Uterus (tissue), 2 donors: ENCODE measurements at regions not wholly inside any gene's neighbourhood (a gene's known extent, or its start where the extent isn't known, plus 50 kb on each side); places are given as distances from the start of the nearest gene placed in this dataset.

Source experiments
- POLR2A ChIP-seq, 2 donors: fragments of 450-650 bp; IDR thresholded peaks; one replicate each; pipeline ENCODE4 v1.6.1; 2016; ENCODE audit warnings: antibody characterized with exemption in 2 of 2, mild to moderate bottlenecking in 1 of 2, moderate library complexity in 1 of 2
- TF ChIP-seq, protein P1 (sequence below), 4 experiments: fragments of 200-600 bp in 2 of 4; fragments of 450-650 bp in 2 of 4; sonication (generic) in 2 of 4; IDR thresholded peaks; one replicate each; pipeline ENCODE4 v1.5.1; 2016 to 2019; ENCODE audit warnings: antibody characterized with exemption in 4 of 4, mild to moderate bottlenecking in 2 of 4, moderate library complexity in 1 of 4

GRCh38 chr12:114501474-114501807 lies 95.5 kb upstream of the TBX5 start:
- no peak for TF ChIP-seq POLR2A (IDR thresholded peaks at IDR 0.05)
- TF ChIP-seq, protein P1, sequence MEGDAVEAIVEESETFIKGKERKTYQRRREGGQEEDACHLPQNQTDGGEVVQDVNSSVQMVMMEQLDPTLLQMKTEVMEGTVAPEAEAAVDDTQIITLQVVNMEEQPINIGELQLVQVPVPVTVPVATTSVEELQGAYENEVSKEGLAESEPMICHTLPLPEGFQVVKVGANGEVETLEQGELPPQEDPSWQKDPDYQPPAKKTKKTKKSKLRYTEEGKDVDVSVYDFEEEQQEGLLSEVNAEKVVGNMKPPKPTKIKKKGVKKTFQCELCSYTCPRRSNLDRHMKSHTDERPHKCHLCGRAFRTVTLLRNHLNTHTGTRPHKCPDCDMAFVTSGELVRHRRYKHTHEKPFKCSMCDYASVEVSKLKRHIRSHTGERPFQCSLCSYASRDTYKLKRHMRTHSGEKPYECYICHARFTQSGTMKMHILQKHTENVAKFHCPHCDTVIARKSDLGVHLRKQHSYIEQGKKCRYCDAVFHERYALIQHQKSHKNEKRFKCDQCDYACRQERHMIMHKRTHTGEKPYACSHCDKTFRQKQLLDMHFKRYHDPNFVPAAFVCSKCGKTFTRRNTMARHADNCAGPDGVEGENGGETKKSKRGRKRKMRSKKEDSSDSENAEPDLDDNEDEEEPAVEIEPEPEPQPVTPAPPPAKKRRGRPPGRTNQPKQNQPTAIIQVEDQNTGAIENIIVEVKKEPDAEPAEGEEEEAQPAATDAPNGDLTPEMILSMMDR (IDR thresholded peaks at IDR 0.05), result no peak
